Fibroblast of skin of left biceps (primary cell): ENCODE measurements at regions not wholly inside any gene's neighbourhood (a gene's known extent, or its start where the extent isn't known, plus 50 kb on each side); places are given as distances from the start of the nearest gene placed in this dataset.

Source experiments
- DNase-seq, 2 experiments: peaks; one replicate each; pipeline ENCODE4 v3.0.0-alpha.2; 2013; ENCODE audit warnings: low read depth in 2 of 2

GRCh38 chr2:8580316-8581233 lies 101.3 kb upstream of the ID2 start:
- no peak for DNase-seq

- DNase-seq = no peak
Measured at GRCh38 chr2:8581234-8581561, 100.7 kb upstream of the ID2 start.

GRCh38 chr2:8581601-8582041 lies 100.2 kb upstream of the ID2 start:
- DNase-seq = no peak

GRCh38 chr2:8582191-8582590 lies 99.7 kb upstream of the ID2 start:
- DNase-seq = no peak

DNA sequence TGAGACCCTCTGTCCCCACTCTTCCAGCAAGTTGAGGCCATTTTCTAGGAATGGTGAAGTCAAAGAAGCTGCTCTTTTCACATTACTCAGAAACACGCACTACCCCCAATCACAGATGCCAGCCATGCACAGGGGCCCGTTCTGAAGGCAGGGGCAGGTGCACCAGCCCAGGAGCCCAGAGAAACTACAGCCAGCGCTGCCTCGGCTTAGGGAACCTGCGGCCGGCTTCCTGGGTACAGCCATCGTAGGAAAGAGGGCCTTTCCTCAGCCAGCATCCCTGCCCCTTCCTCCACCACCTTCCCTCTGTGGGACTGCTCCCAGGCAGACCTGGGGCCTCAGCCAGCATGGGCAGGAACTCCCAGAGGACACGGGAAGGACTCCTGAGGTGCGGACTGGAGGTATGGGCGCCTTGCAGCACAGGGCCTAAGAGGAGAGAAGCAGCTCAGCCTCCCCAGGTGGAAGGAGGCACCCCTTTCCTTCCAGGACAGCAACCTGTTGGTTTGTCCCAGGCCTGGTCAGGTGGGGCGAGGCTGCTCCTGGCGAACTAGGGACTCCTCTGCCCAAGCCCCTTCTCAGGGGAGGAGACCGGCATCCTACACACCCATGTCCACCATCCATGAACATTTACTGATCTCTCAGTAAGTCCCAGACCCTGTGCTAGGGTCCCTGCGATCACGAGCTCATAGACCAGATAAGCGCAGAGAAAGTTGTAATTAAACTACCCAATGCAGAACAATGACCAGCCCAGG lies 99.0 kb upstream of the ID2 start:
- no peak for DNase-seq

DNA sequence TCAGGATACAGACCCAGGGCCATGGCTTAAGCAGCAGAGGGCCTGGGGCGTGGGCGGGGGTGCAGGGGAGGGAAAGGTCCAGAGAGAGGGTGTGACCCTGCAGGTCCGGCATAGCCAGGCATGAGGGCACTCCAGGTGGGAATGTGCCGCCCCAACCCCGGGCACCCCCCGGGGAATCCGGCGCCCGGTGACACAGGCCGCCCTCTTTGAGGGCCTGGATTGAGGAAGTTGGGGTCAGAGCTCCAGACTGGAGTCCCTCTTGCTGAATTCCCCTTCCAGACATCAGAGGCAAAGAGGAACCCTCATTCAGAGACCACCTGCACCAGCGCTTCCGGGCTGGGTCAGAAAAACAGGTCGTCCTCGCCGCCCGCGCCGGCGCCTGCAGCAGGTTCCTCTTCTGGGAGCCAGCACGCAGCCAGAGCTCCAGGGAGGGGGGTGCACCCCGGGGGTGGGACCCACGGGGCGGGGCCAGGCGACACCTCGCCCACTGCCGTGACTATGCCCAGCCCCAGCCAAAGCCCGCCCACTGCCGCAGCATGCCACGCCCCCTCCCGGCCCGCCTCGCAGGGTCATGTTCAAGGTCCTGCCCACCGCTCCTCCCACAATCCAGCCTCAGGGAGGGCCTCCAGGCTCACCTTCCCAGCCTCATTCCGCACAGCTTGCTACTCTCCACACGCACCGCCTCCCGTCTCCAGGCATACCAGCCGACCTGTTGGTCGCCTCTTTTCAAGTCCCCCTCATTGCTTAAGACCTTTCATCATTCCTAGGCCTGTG lies 98.3 kb upstream of the ID2 start:
- DNase-seq = peak; percentile 34 to 40

- DNase-seq = no peak
Measured at GRCh38 chr2:8584174-8585066, 97.4 kb upstream of the ID2 start.

- no peak for DNase-seq
Measured at GRCh38 chr2:8586457-8587051, 95.3 kb upstream of the ID2 start.

GRCh38 chr2:8587251-8587791 lies 94.5 kb upstream of the ID2 start:
- DNase-seq = no peak

DNA sequence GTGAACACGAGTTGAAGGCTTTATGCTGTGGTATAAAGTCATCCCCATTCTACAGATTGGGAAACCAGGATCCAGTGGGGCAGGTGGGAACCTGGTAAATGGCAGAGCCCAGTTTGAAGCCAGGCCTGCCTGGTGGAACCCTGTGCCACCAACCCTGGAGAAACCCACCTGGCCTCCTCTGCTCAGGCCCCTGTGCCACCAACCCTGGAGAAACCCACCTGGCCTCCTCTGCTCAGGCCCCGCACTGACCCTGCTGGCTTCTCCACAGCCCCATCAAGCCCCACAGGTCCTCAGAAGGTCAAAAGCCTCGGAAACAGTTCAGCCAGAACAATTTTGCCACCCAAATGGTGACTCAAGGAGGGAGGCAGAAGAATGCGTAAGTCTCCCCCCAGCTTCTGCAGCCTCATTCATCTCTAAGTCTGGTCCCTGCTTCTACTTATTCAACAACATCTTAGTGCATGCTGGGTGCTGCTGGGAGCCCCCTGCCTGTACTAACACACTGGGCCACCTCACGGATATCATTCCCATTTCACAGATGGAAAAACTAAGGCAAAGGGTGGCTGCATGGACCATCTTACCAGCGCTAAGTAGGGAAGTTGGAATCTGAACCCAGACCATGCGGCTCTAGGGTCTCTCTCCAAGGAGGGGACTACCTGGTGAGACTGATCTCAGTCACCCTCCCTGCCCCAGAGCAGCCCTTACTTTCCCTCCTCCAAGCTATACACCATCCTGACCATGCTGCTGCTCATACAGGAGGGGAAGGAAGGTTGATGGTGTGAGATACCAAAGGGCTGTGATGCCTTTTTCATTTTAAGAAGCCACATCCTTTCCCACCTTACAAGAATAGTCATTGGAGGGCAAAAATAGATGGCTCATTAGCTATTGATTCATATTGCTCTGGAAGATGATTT lies 93.7 kb upstream of the ID2 start:
- DNase-seq = no peak

DNA sequence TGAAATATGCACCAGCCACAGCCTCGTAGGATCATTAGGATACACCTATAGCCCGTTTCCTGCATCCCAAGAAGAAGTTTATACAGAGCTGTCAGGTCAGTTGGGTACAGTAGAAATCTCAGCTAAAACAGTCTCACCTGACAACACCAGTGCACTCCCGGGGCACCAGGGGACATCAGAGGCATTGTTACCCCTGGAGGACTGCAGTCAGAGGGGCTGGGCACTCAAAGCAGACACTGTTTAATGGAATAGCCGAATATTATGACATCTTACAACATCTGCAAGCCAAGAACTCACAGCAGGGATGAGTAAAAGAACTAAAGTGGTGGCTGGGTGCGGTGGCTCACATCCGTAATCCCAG lies 93.0 kb upstream of the ID2 start:
- no peak for DNase-seq

GRCh38 chr2:8589721-8590120 lies 92.1 kb upstream of the ID2 start:
- DNase-seq = no peak

DNA sequence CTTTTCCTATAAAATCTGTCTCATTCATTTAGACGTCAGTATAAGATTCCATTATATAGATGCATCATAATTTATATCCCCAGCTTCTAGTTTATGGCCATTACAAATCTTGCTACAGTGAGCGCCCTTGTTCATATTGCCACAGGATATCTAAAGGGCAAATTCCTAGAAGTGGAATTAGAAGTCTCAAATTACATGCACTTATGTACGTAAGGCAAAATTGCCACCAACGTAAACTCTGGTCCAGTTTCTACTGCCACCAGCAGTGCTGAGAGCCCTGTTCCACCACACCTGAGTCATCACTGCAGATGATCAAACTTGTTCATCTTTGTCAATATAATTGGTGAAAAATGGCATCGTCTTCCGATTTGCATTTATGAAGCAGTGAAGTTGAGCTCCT lies 90.9 kb upstream of the ID2 start:
- no peak for DNase-seq

GRCh38 chr2:8592736-8593135 lies 89.1 kb upstream of the ID2 start:
- DNase-seq = no peak

DNA sequence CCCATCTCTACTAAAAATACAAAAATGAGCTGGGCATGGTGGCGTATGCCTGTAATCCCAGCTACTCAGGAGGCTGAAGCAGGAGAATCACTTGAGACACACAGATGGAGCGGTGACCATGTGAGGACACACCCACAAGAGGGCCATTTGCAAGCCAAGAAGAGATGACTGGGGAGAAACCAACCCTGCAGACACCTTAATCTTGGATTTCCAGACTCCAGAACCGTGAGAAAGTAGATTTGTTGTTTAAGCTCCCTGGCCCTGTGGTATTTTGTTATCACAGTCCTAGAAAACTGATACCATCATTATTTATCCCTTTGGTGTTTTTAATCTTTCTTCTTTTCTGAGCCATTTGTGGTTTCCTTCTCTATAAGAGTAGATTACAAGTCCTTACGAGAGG lies 88.6 kb upstream of the ID2 start:
- no peak for DNase-seq

DNA sequence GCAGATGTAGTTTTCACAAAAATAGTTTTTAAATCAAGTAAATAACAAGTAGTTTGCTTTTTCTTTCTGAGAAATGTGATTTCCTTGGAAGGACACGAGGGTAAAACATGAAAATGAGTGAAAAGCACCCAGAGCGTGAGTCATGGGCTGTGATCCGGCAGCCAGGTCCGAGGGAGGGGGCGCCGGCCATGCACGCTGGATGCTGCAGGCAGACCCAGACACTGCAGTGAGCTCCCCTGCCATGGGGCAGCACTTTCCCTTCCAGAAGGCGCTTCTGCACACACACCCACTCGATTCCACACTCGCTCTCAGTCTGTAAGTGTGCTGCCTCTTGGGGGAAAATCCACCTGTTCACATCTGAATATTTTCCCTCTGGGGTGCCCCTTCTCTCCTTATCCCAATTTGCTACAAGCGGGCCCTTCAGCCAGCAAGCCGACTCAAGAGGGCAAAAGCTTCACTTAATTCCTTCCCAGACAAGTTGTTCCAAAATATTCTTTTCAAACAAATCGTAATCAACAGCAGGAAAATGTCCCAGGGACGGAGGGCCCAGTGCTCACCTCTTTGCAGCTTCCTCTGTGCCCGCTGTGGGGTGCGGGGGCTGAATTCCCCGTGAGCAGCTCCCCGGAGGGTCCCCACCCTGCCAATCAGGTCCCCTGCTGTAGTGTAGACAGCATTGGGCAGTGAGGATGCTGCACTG lies 87.0 kb upstream of the ID2 start:
- DNase-seq = no peak

GRCh38 chr2:8595428-8595805 lies 86.4 kb upstream of the ID2 start:
- DNase-seq = no peak

DNA sequence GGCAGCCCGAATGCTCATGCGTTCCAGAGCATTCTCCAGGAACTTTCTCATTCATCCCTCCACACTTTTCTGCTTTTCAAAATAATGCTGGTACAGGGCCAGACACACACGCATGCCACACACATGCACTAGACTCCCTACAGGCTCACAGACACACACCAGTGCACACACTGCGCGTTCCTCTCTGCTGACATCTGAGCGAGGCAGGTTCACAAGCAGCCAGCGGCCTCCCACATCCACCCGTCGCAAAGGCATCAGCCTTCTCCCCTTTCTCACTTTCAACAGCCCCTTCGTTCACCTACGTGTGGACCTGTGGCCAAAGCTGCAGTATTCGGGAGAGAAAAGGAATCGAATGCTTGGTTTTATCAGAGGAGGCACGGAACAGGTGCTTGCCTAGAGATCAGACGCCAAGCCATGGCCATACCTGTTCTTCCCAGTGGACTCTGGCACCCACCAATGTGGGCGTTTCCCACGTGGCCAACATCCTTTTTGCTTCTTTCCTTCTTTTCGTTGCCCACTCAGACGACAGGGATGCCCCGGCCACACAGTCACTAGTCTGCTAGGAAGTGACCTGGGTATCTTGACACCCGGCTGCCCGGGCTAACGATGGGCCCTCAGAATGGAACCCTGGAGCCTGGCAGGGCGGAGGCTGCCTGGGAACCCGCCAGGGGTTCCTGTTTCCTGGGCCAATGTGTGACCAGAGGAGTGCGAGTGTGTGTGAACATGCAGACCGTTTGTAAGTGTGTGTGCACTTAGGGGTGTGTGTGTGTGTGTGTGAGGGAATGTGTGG lies 85.8 kb upstream of the ID2 start:
- no peak for DNase-seq
